GM21390 (cell line): ENCODE measurements at regions not wholly inside any gene's neighbourhood (a gene's known extent, or its start where the extent isn't known, plus 50 kb on each side); places are given as distances from the start of the nearest gene placed in this dataset.

ENCODE experiments used
- ATAC-seq: cut with Tn5 transposase; IDR thresholded peaks from one replicate; pipeline ENCODE4 v1.9.1; 2021; ENCODE audit not compliant: unreplicated experiment

GRCh38 chr14:100673085-100673806, 53.4 kb upstream of the DLK1 start:
- no peak for ATAC-seq

- no peak for ATAC-seq
Observed at GRCh38 chr14:100673807-100674154, 52.9 kb upstream of the DLK1 start.

- ATAC-seq: no peak
Observed at GRCh38 chr14:100674428-100674827, 52.3 kb upstream of the DLK1 start.

GRCh38 chr14:100674897-100675619, 51.6 kb upstream of the DLK1 start:
- no peak for ATAC-seq

GRCh38 chr14:100675699-100676684, 50.7 kb upstream of the DLK1 start:
- no peak for ATAC-seq
